ENCODE measurements at regions not wholly inside any gene's neighbourhood (a gene's known extent, or its start where the extent isn't known, plus 50 kb on each side); places are given as distances from the start of the nearest gene placed in this dataset.
A peak's percentile ranks its signal among the peaks of the same experiment; 100 is the strongest.

GRCh38 chr4:155616117-155616516, 50.5 kb upstream of the GUCY1A1 start:
- DNase-seq: no peak

GRCh38 chr4:155615081-155615887, 51.4 kb upstream of the GUCY1A1 start:
- no peak for DNase-seq

- peak; percentile 29 for DNase-seq
Measured at GRCh38 chr4:155614111-155614762, 52.4 kb upstream of the GUCY1A1 start.

GRCh38 chr4:155612074-155612473, 54.6 kb upstream of the GUCY1A1 start:
- DNase-seq: no peak

- no peak for DNase-seq
Measured at GRCh38 chr4:155611501-155611900, 55.1 kb upstream of the GUCY1A1 start.

GRCh38 chr4:155610143-155610542, 56.5 kb upstream of the GUCY1A1 start:
- DNase-seq: no peak

GRCh38 chr4:155609455-155610059, 57.1 kb upstream of the GUCY1A1 start:
- DNase-seq: no peak

- DNase-seq: no peak
Measured at GRCh38 chr4:155608225-155608885, 58.3 kb upstream of the GUCY1A1 start.

GRCh38 chr4:155607481-155607880, 59.2 kb upstream of the GUCY1A1 start:
- no peak for DNase-seq

GRCh38 chr4:155604718-155605626, 61.7 kb upstream of the GUCY1A1 start:
- peak; percentile 79 for DNase-seq

GRCh38 chr4:155603360-155603891, 63.2 kb upstream of the GUCY1A1 start:
- no peak for DNase-seq

GRCh38 chr4:155602351-155603140, 64.1 kb upstream of the GUCY1A1 start:
- no peak for DNase-seq

- no peak for DNase-seq
Measured at GRCh38 chr4:155600244-155600643, 66.4 kb upstream of the GUCY1A1 start.

GRCh38 chr4:155599596-155599995, 67.1 kb upstream of the GUCY1A1 start:
- DNase-seq: no peak

GRCh38 chr4:155599085-155599484, 67.6 kb upstream of the GUCY1A1 start:
- DNase-seq: no peak

GRCh38 chr4:155597933-155598451, 68.7 kb upstream of the GUCY1A1 start:
- no peak for DNase-seq

- no peak for DNase-seq
Measured at GRCh38 chr4:155597281-155597680, 69.4 kb upstream of the GUCY1A1 start.

GRCh38 chr4:155593793-155594192, 72.9 kb upstream of the GUCY1A1 start:
- no peak for DNase-seq

GRCh38 chr4:155592938-155593297, 73.7 kb upstream of the GUCY1A1 start:
- DNase-seq: no peak

GRCh38 chr4:155592179-155592937, 74.3 kb upstream of the GUCY1A1 start:
- peak; percentile 30 for DNase-seq
